Limb (tissue), 2 donors: ENCODE measurements at regions not wholly inside any gene's neighbourhood (a gene's known extent, or its start where the extent isn't known, plus 50 kb on each side); places are given as distances from the start of the nearest gene placed in this dataset.
"Not testable (repeated sequence)": the region's sequence is repeated elsewhere in the genome, so short reads cannot be mapped to it uniquely, and the experiment has no call there.

Experiments
- DNase-seq, 2 donors: peaks; one replicate each; pipeline ENCODE4 v3.0.0-alpha.2; 2016; ENCODE audit errors: extremely low spot score in 2 of 2

GRCh38 chr20:52098186-52098585 lies 93.4 kb downstream of the ZFP64 start:
- no peak for DNase-seq

GRCh38 chr20:52096117-52096516 lies 95.5 kb downstream of the ZFP64 start:
- no peak for DNase-seq

- DNase-seq: no peak
Measured at GRCh38 chr20:52094693-52095092, 96.9 kb downstream of the ZFP64 start.

GRCh38 chr20:52093575-52093974 lies 98.0 kb downstream of the ZFP64 start:
- DNase-seq: no peak

- no peak for DNase-seq
Measured at GRCh38 chr20:52090035-52090434, 101.5 kb downstream of the ZFP64 start.

GRCh38 chr20:52087471-52087870 lies 104.1 kb downstream of the ZFP64 start:
- no peak for DNase-seq

- no peak for DNase-seq
Measured at GRCh38 chr20:52086878-52087277, 104.7 kb downstream of the ZFP64 start.

GRCh38 chr20:52084727-52085126 lies 106.9 kb downstream of the ZFP64 start:
- no peak for DNase-seq

GRCh38 chr20:52083627-52084232 lies 107.8 kb downstream of the ZFP64 start:
- peak; percentile 65 to 79 for DNase-seq

- DNase-seq: no peak
Measured at GRCh38 chr20:52082612-52083011, 109.0 kb downstream of the ZFP64 start.

- no peak for DNase-seq
Measured at GRCh38 chr20:52081791-52082190, 109.8 kb downstream of the ZFP64 start.

- DNase-seq: no peak
Measured at GRCh38 chr20:52081066-52081465, 110.5 kb downstream of the ZFP64 start.

- no peak for DNase-seq
Measured at GRCh38 chr20:52078289-52078688, 113.3 kb downstream of the ZFP64 start.

- DNase-seq: peak in 1 of 2 donors; percentile 7
Measured at GRCh38 chr20:52076164-52076563, 115.4 kb downstream of the ZFP64 start.

- no peak for DNase-seq
Measured at GRCh38 chr20:52075400-52075799, 116.2 kb downstream of the ZFP64 start.

GRCh38 chr20:52071136-52071535 lies 120.4 kb downstream of the ZFP64 start:
- no peak for DNase-seq

- no peak for DNase-seq
Measured at GRCh38 chr20:52064931-52065330, 126.6 kb downstream of the ZFP64 start.

- DNase-seq: no peak
Measured at GRCh38 chr20:52062452-52063209, 128.9 kb downstream of the ZFP64 start.

- DNase-seq: no peak
Measured at GRCh38 chr20:52060794-52061714, 130.5 kb downstream of the ZFP64 start.

- not testable (repeated sequence) for DNase-seq
Measured at GRCh38 chr20:52057133-52057532, 134.4 kb downstream of the ZFP64 start.

GRCh38 chr20:52056203-52057062 lies 135.1 kb downstream of the ZFP64 start:
- DNase-seq: no peak
